ENCODE measurements at regions not wholly inside any gene's neighbourhood (a gene's known extent, or its start where the extent isn't known, plus 50 kb on each side); places are given as distances from the start of the nearest gene placed in this dataset.

DNA sequence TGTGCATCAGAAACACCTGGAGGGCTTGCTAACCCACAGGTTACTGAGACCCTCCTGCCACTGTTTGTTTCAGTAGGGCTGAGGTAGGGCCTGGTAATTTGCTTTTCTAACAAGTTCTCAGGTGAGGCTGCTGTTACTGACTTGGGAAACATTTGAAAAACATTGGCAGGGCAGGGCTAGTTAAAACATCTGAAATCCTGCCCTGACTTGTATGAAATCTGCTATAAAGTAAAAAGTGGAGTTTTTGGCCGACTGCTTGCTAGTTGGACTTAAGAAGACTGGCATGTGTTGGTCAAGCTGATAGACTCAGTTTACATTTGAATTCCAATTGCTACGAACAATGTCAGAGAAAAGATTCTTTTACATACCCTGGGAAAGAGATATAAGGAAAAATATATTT, 111.6 kb upstream of the DLX2 start:
- TF ChIP-seq YY1 (IDR thresholded peaks at IDR 0.05; ENCODE audit: insufficient read depth, insufficient read length) (no peak), SUZ12 (IDR thresholded peaks at IDR 0.05; ENCODE audit: extremely low read depth, insufficient read depth, insufficient read length) (no peak)

Data from NT2/D1 (cell line).